ENCODE measurements at regions not wholly inside any gene's neighbourhood (a gene's known extent, or its start where the extent isn't known, plus 50 kb on each side); places are given as distances from the start of the nearest gene placed in this dataset. TPM values are rescaled to one million over a fixed set of nuclear protein-coding genes. Genes with fewer than 3 reads are reported as not detected.

GRCh38 chr20:54704032-54704635 lies 228.7 kb downstream of the DOK5 start:
- ATAC-seq = no peak
- intact Hi-C loops (cut with micrococcal nuclease; ENCODE audit: unreplicated experiment) (loop anchor here (1.0 kb wide), 1 partner anchor 9 kb away; no protein-coding TSS in a partner anchor), in situ Hi-C loops (cut with MboI) (no loop called here)
- H3K27me3 ChIP-seq (replicated peaks in 1 of 2; ENCODE audit: control insufficient read depth in 2 of 2, insufficient read depth in 2 of 2, low read length in 1 of 2) = no peaks in the 10 kb centered on the region
- BruUV-seq (replicated peaks) = no TSS peak
- FAIRE-seq = no peak
- H3K9me3 ChIP-seq (replicated peaks; ENCODE audit: control insufficient read depth, insufficient read depth, low read length) = no peaks in the 10 kb centered on the region
- no peak overlapping the region for H3K9ac ChIP-seq (ENCODE audit: control insufficient read depth, insufficient read depth, low read length)
- TF ChIP-seq, protein P1, sequence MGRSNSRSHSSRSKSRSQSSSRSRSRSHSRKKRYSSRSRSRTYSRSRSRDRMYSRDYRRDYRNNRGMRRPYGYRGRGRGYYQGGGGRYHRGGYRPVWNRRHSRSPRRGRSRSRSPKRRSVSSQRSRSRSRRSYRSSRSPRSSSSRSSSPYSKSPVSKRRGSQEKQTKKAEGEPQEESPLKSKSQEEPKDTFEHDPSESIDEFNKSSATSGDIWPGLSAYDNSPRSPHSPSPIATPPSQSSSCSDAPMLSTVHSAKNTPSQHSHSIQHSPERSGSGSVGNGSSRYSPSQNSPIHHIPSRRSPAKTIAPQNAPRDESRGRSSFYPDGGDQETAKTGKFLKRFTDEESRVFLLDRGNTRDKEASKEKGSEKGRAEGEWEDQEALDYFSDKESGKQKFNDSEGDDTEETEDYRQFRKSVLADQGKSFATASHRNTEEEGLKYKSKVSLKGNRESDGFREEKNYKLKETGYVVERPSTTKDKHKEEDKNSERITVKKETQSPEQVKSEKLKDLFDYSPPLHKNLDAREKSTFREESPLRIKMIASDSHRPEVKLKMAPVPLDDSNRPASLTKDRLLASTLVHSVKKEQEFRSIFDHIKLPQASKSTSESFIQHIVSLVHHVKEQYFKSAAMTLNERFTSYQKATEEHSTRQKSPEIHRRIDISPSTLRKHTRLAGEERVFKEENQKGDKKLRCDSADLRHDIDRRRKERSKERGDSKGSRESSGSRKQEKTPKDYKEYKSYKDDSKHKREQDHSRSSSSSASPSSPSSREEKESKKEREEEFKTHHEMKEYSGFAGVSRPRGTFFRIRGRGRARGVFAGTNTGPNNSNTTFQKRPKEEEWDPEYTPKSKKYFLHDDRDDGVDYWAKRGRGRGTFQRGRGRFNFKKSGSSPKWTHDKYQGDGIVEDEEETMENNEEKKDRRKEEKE (IDR thresholded peaks at IDR 0.05) = no peak
- TF ChIP-seq STAT3 (IDR thresholded peaks at IDR 0.05; ENCODE audit: low read depth, low read length) (no peak), TCF3 (IDR thresholded peaks at IDR 0.05; ENCODE audit: borderline replicate concordance, insufficient read depth, low read depth, low read length) (no peak), IKZF1 (conservative IDR thresholded peaks at IDR 0.05) (no peak), ETV6 (conservative IDR thresholded peaks at IDR 0.05 in 1 of 2, IDR thresholded peaks at IDR 0.05 in 1 of 2; ENCODE audit: borderline replicate concordance in 1 of 2, low read depth in 1 of 2) (0 out of 4 replicates have a peak, but pooled peaks of 1 of the 2 experiments have one; percentile 41)
- H3K79me2 ChIP-seq (ENCODE audit: control insufficient read depth, insufficient read depth, low read length) = no peaks in the 10 kb centered on the region
- no peak overlapping the region for H2AFZ ChIP-seq (ENCODE audit: control insufficient read depth, low read depth, low read length)
- ChIA-PET RAD21 (ENCODE audit: unreplicated experiment) (no interaction called here), CTCF (no interaction called here), SMC1A (ENCODE audit: uncharacterized antibody, unreplicated experiment) (no interaction called here), POLR2A (no interaction called here)
- no peaks in the 10 kb centered on the region for H3K36me3 ChIP-seq (ENCODE audit: control insufficient read depth in 2 of 2, insufficient read depth in 2 of 2, low read length in 1 of 2)
- H3K27ac ChIP-seq (ENCODE audit: control insufficient read depth, insufficient read depth) = no peak overlapping the region
- no peaks in the 10 kb centered on the region for H3K4me1 ChIP-seq (ENCODE audit: control insufficient read depth, insufficient read depth, low read length)
- DNase-seq (ENCODE audit: low read depth, low spot score) = no peak
- H3K4me3 ChIP-seq = no peak overlapping the region
- 43% methylated on average over 6 of the region's 6 CpGs for WGBS (ENCODE audit: insufficient coverage, insufficient replicate concordance, low lambda C conversion rate, missing lambda C conversion rate)
- H3K4me2 ChIP-seq (ENCODE audit: control insufficient read depth, insufficient read depth) = no peak overlapping the region
- H4K20me1 ChIP-seq (ENCODE audit: control insufficient read depth, insufficient read depth) = no peaks in the 10 kb centered on the region

Small RNAs in the stretch of these regions (small RNA-seq; reads per million reads assigned to genes)
- gene RNU4ATAC7P = not detected

Measured in GM12878 (cell line).